ENCODE measurements at regions not wholly inside any gene's neighbourhood (a gene's known extent, or its start where the extent isn't known, plus 50 kb on each side); places are given as distances from the start of the nearest gene placed in this dataset.

DNA sequence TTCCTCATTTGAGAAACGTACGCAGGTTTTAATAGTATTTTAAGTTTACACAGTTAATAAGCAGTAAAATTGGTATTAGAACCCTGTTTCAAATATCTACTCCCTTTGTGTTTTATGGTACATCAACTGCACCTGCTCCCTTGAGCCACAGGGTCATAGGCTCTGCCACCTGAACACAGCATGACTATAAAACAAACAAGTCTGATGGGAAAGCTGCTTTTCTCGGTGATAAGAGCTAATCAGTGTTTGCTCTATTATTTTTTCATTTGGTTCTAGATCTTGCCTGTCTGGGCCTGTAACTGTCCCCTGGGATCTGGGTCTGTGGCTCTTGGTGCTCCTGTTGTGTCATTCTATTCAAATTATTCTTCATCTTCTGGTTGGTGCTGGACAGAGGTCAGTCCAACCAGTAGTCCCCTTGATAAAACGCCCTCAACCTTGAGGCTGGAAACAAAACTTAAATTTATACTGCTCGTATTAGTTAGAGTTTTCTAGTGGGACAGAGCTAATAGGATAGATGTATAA is 314.8 kb upstream of the LRP1B start:
- no peak overlapping the region for H3K4me3 ChIP-seq (ENCODE audit: low read depth, low read length)
- TF ChIP-seq, protein P1, sequence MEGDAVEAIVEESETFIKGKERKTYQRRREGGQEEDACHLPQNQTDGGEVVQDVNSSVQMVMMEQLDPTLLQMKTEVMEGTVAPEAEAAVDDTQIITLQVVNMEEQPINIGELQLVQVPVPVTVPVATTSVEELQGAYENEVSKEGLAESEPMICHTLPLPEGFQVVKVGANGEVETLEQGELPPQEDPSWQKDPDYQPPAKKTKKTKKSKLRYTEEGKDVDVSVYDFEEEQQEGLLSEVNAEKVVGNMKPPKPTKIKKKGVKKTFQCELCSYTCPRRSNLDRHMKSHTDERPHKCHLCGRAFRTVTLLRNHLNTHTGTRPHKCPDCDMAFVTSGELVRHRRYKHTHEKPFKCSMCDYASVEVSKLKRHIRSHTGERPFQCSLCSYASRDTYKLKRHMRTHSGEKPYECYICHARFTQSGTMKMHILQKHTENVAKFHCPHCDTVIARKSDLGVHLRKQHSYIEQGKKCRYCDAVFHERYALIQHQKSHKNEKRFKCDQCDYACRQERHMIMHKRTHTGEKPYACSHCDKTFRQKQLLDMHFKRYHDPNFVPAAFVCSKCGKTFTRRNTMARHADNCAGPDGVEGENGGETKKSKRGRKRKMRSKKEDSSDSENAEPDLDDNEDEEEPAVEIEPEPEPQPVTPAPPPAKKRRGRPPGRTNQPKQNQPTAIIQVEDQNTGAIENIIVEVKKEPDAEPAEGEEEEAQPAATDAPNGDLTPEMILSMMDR (IDR thresholded peaks at IDR 0.05; ENCODE audit: low read depth, low read length, missing control alignments): no peak
- DNase-seq (ENCODE audit: low read depth): no peak

DNA sequence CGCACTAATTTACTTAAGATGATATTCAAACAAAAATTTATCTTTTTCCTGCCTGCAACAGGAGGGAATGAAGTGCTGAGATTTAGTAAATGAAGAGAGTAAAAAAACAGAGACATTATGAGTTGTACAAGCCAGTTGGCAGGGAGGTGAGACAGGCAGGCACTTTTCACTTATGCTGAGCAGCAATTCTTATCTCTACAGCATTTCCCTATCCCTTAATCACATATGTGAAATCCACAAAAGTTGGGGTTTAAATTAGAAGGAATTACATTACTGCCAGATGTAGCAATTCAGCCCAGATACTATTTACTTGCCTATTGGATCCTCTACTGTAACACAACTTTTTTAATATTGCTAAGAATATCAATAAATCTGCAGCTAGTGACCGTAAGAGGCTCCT is 314.2 kb upstream of the LRP1B start:
- H3K4me3 ChIP-seq (ENCODE audit: low read depth, low read length): no peak overlapping the region
- DNase-seq (ENCODE audit: low read depth): no peak
- TF ChIP-seq, protein P1 (IDR thresholded peaks at IDR 0.05; ENCODE audit: low read depth, low read length, missing control alignments): no peak

DNA sequence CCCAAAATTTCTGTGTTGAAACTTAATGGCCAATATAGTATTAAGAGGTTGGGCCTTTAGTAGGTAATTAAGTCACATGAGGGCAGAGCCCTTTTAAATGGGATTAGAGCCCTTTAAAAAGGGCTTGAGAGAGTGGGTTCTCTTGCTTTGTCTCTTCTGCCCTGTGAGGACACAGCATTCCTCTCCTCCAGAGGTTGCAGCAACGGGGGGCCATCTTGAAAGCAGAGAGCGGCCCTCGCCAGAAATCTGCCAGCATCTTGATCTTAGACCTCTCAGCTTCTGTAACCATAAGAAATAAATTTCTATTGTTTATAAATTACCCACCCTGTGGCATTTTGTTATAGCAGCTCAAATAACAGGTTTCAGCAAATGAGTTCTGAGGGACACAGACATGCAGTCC is 305.0 kb upstream of the LRP1B start:
- TF ChIP-seq, protein P1 (IDR thresholded peaks at IDR 0.05; ENCODE audit: low read depth, low read length, missing control alignments): no peak
- DNase-seq (ENCODE audit: low read depth): no peak
- H3K4me3 ChIP-seq (ENCODE audit: low read depth, low read length): no peak overlapping the region

DNA sequence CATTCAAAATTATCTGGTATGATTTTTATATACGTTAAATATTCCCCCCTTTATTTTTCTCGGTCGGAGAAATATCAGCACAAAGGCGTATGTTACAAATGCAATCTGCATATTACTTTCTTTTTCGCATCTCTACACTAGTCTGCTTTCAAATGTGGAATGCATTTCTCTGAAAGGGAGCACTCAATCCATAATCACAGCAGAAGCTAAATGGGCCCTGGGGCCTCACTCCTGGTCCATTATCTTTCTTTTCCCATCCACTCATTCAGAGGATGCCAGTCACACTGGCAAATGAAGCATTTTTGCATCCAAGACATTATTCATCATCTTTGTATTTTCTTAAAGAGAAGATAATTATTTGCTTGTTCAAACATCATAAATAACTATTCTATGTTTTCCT is 295.2 kb upstream of the LRP1B start:
- H3K4me3 ChIP-seq (ENCODE audit: low read depth, low read length): no peak overlapping the region
- DNase-seq (ENCODE audit: low read depth): no peak
- TF ChIP-seq, protein P1 (IDR thresholded peaks at IDR 0.05; ENCODE audit: low read depth, low read length, missing control alignments): no peak

DNA sequence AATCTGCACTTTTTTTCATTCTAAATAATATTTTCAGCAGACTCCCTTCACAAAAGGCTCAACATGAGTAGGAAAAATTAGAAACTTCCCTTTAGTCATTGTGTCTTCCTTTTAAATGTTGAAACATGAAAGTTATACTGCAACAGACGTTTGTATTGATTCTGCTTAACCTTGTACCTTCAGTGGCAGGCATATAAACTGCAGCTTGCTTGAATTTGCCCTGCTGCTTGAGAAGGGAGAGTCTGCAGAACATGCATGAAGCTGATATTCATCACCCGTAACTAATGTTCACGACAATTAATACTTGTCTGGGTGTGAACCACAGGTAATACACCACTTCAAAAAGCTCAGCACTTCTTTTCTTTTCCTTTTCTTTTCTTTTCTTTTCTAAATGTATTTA is 294.7 kb upstream of the LRP1B start:
- DNase-seq (ENCODE audit: low read depth): no peak
- H3K4me3 ChIP-seq (ENCODE audit: low read depth, low read length): no peak overlapping the region
- TF ChIP-seq, protein P1 (IDR thresholded peaks at IDR 0.05; ENCODE audit: low read depth, low read length, missing control alignments): no peak

DNA sequence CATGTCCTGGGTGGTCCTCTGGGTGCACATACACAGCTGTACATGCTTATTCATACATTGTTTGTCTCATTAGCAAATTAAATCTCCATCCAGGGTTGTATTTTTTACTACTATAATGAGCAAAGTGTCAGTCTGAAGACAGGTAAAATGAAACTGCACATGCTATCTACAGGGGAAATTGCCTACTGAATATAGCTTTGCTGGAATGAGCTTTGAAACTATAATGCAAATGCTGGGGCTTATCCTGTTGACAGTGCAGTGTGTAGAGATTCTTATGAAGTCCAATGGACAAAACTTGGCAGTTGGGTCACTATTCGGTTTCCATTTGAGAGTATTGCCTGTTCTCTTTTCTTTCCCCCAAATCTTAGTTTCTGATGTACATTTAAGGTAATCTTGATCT is 292.8 kb upstream of the LRP1B start:
- TF ChIP-seq, protein P1 (IDR thresholded peaks at IDR 0.05; ENCODE audit: low read depth, low read length, missing control alignments): no peak
- H3K4me3 ChIP-seq (ENCODE audit: low read depth, low read length): no peak overlapping the region

DNA sequence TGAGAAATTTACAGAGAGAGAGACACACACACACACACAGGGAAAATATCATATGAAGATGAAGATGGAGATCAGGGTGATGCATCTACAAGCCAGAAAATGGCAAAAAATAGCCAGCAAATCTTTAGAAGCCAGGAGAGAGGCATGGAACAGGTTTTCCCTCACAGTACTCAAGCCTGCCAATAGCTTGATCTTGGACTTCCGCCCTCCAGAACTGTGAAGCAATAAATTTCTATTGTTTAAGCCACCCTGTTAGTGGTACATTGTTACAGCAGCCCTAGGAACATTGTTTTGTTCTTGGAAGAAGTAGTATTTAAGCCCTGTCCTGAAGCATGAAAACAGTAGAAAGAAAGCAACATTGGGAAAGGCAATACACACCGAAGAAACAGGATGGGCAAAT is 292.0 kb upstream of the LRP1B start:
- TF ChIP-seq, protein P1 (IDR thresholded peaks at IDR 0.05; ENCODE audit: low read depth, low read length, missing control alignments): no peak
- H3K4me3 ChIP-seq (ENCODE audit: low read depth, low read length): no peak overlapping the region
- DNase-seq (ENCODE audit: low read depth): no peak

More for the DNA sequence above, 292.8 kb upstream of the LRP1B start:
- DNase-seq (ENCODE audit: low read depth): no peak

All from GM12864 (cell line).